ENCODE measurements at regions not wholly inside any gene's neighbourhood (a gene's known extent, or its start where the extent isn't known, plus 50 kb on each side); places are given as distances from the start of the nearest gene placed in this dataset.

DNA sequence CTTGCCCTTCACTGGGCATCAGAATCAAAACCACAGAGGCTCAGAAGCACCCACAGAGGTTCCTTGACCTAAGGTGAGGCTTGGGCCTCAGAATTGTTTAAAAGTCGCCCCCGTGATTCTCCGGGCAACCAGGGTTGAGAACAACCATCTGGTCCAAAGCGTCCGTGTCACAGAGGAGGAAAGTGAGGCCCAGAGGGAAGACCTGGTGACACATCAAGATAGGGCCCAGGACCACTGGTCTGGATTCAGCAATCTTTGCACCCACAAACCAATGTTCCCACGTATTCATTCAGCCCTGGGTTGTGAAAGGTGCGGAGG, 272.6 kb downstream of the UACA start:
- no peak for TF ChIP-seq POLR2AphosphoS5 (IDR thresholded peaks at IDR 0.05)
- TF ChIP-seq POLR2A (IDR thresholded peaks at IDR 0.05), result no peak
- TF ChIP-seq, protein P1, sequence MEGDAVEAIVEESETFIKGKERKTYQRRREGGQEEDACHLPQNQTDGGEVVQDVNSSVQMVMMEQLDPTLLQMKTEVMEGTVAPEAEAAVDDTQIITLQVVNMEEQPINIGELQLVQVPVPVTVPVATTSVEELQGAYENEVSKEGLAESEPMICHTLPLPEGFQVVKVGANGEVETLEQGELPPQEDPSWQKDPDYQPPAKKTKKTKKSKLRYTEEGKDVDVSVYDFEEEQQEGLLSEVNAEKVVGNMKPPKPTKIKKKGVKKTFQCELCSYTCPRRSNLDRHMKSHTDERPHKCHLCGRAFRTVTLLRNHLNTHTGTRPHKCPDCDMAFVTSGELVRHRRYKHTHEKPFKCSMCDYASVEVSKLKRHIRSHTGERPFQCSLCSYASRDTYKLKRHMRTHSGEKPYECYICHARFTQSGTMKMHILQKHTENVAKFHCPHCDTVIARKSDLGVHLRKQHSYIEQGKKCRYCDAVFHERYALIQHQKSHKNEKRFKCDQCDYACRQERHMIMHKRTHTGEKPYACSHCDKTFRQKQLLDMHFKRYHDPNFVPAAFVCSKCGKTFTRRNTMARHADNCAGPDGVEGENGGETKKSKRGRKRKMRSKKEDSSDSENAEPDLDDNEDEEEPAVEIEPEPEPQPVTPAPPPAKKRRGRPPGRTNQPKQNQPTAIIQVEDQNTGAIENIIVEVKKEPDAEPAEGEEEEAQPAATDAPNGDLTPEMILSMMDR (IDR thresholded peaks at IDR 0.05), result no peak

All from prostate gland (tissue), 2 donors.